HepG2 (cell line): ENCODE measurements at regions not wholly inside any gene's neighbourhood (a gene's known extent, or its start where the extent isn't known, plus 50 kb on each side); places are given as distances from the start of the nearest gene placed in this dataset.

Experiments
- FOXJ3 ChIP-seq: sonication (generic); formaldehyde crosslinking; IDR thresholded peaks from 2 replicates; pipeline ENCODE4 v1.4.0; 2020; ENCODE audit warnings: missing genetic modification reagents, mild to moderate bottlenecking, borderline replicate concordance
- FOXP1 ChIP-seq, 2 experiments: fragments of 450-650 bp in 1 of 2; IDR thresholded peaks; 2 replicates each; pipeline ENCODE4 v1.6.1; 2017 to 2018; ENCODE audit warnings: antibody characterized with exemption in 1 of 2
- GTF3A ChIP-seq: sonication (generic); formaldehyde crosslinking; conservative IDR thresholded peaks from 2 replicates; pipeline ENCODE4 v1.4.0; 2020; ENCODE audit warnings: mild to moderate bottlenecking, missing genetic modification reagents
- HOMEZ ChIP-seq: IDR thresholded peaks from 2 replicates; pipeline ENCODE4 v1.6.1; 2016; ENCODE audit warnings: low read depth
- KAT7 ChIP-seq: IDR thresholded peaks from 2 replicates; pipeline ENCODE4 v1.6.1; 2018; ENCODE audit warnings: borderline replicate concordance, missing compliant biosample characterization
- KLF16 ChIP-seq, 2 experiments: sonication (generic) in 1 of 2; formaldehyde crosslinking in 1 of 2; IDR thresholded peaks; 2 replicates each; pipeline versions ENCODE4 v1.6.1 to v1.8.0; 2016 to 2023; ENCODE audit warnings: missing genetic modification reagents in 2 of 2, missing compliant biosample characterization in 1 of 2
- LBX2 ChIP-seq: sonication (generic); formaldehyde crosslinking; IDR thresholded peaks from 2 replicates; pipeline ENCODE4 v1.5.0; 2020; ENCODE audit warnings: missing genetic modification reagents, mild to moderate bottlenecking, borderline replicate concordance
- MIXL1 ChIP-seq: IDR thresholded peaks from 2 replicates; pipeline ENCODE4 v1.6.1; 2016
- MLX ChIP-seq: IDR thresholded peaks from 2 replicates; pipeline ENCODE4 v1.6.1; 2016
- TEAD3 ChIP-seq: optimal IDR thresholded peaks from 2 replicates; pipeline ENCODE3; 2016; ENCODE audit warnings: borderline replicate concordance
- ZMYM4 ChIP-seq: sonication (generic); formaldehyde crosslinking; IDR thresholded peaks from 2 replicates; pipeline ENCODE4 v1.8.1; 2023; ENCODE audit warnings: mild to moderate bottlenecking, missing genetic modification reagents
- ZNF207 ChIP-seq: fragments of 450-650 bp; IDR thresholded peaks from 2 replicates; pipeline ENCODE4 v1.6.1; 2016; ENCODE audit warnings: antibody characterized with exemption, borderline replicate concordance
- ZNF280D ChIP-seq: sonication (generic); formaldehyde crosslinking; IDR thresholded peaks from 2 replicates; pipeline ENCODE4 v1.5.1; 2020; ENCODE audit warnings: mild to moderate bottlenecking, missing genetic modification reagents
- ZNF34 ChIP-seq: sonication (generic); formaldehyde crosslinking; IDR thresholded peaks from 2 replicates; pipeline ENCODE4 v1.4.0; 2020; ENCODE audit warnings: mild to moderate bottlenecking, missing genetic modification reagents, borderline replicate concordance
- ZNF430 ChIP-seq: sonication (generic); formaldehyde crosslinking; IDR thresholded peaks from 2 replicates; pipeline ENCODE4 v1.9.0; 2021; ENCODE audit warnings: mild to moderate bottlenecking, missing genetic modification reagents
- ZNF512 ChIP-seq: sonication (generic); formaldehyde crosslinking; IDR thresholded peaks from 2 replicates; pipeline ENCODE4 v1.4.0; 2020; ENCODE audit warnings: mild to moderate bottlenecking, missing genetic modification reagents
- ZNF775 ChIP-seq: sonication (generic); formaldehyde crosslinking; IDR thresholded peaks from 2 replicates; pipeline ENCODE4 v1.4.0; 2020; ENCODE audit warnings: missing genetic modification reagents, mild to moderate bottlenecking, moderate library complexity, borderline replicate concordance
- ZSCAN25 ChIP-seq: sonication (generic); formaldehyde crosslinking; IDR thresholded peaks from 2 replicates; pipeline ENCODE4 v1.8.0; 2022; ENCODE audit warnings: mild to moderate bottlenecking, missing genetic modification reagents
- TF ChIP-seq, protein P1 (sequence below): sonication (generic); formaldehyde crosslinking; IDR thresholded peaks from 2 replicates; pipeline ENCODE4 v1.8.1; 2023; ENCODE audit warnings: mild to moderate bottlenecking, missing genetic modification reagents, borderline replicate concordance

DNA sequence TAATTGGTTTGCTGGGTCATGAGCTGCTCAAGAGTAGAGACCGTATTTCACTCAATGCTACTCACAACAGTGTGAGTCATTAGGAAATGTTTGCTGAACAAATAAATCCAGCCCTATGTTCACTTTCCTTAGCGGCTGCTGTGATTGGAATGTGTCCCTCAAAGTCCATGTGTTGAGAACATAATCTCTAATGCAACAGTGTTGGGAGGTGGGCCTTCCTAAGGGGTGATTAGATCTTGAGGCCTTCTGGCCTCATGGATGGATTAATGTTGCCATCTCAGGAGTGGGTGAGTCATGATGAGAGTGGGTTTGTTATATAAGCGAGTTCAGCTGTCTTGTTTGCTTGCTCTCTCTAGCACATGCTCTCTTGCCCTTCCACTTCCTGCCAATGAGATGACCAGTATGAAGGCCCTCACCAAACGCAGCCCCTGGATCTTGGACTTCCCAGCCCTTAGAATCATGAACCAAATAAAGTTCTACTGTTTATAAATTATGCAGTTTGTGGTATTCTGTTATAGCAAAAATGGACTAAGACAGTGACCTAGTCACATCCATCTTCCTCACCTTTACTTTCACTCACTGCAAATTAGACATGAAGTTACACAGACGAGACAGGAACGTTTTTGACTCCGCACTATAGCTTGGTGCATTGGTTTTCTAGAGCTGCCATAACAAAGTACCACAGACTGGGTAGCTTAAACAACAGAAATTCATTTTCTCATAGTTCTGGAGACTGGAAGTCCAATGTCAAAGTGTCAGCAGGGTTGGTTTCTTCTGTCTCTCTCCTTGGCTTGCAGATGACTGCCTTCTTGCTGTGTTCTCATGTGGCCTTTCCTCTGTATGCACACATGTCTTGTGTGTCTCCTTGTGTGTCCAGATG lies 50.9 kb upstream of the FAM169A start (continued):
- peak; percentile 100 for TF ChIP-seq ZNF280D (CRISPR knock-in tag)
- TF ChIP-seq KLF16 (CRISPR knock-in tag; IDR thresholded peaks at IDR 0.05), result peak in 1 of 2 experiments; percentile 91; a peak in 2 of 4 replicates
- TF ChIP-seq FOXP1 (IDR thresholded peaks at IDR 0.05), result peak; percentile 50; the same call in 1 of the 2 replicates
- peak; percentile 95 for TF ChIP-seq FOXP1 (CRISPR knock-in tag; IDR thresholded peaks at IDR 0.05)
- TF ChIP-seq LBX2 (CRISPR knock-in tag), result no peak
- TF ChIP-seq ZNF512 (CRISPR knock-in tag), result no peak
- peak; percentile 51; the same call in 1 of the 2 replicates for TF ChIP-seq KAT7 (CRISPR knock-in tag)
- TF ChIP-seq ZNF430, result no peak
- peak; percentile 94 for TF ChIP-seq MIXL1 (CRISPR knock-in tag)
- TF ChIP-seq MLX (CRISPR knock-in tag), result peak; percentile 86
- 0 out of 2 replicates have a peak, but pooled peaks have one; percentile 41 for TF ChIP-seq ZNF34
- TF ChIP-seq, protein P1, sequence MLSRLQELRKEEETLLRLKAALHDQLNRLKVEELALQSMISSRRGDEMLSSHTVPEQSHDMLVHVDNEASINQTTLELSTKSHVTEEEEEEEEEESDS (CRISPR knock-in tag), result no peak
- peak; percentile 94 for TF ChIP-seq FOXJ3 (CRISPR knock-in tag)
- peak; percentile 42 for TF ChIP-seq ZSCAN25 (CRISPR knock-in tag)
- TF ChIP-seq HOMEZ (CRISPR knock-in tag), result peak; percentile 95
- TF ChIP-seq TEAD3, result peak; percentile 95
- peak; percentile 93 for TF ChIP-seq ZMYM4 (CRISPR knock-in tag)
- TF ChIP-seq ZNF775 (CRISPR knock-in tag), result no peak
- no peak for TF ChIP-seq GTF3A (CRISPR knock-in tag)
- no peak for TF ChIP-seq ZNF207
